GM21423 (cell line): ENCODE measurements at regions not wholly inside any gene's neighbourhood (a gene's known extent, or its start where the extent isn't known, plus 50 kb on each side); places are given as distances from the start of the nearest gene placed in this dataset.
"Not testable (repeated sequence)": the region's sequence is repeated elsewhere in the genome, so short reads cannot be mapped to it uniquely, and the experiment has no call there.

Source experiments
- ATAC-seq: cut with Tn5 transposase; IDR thresholded peaks from one replicate; pipeline ENCODE4 v1.9.1; 2021; ENCODE audit warnings: mild to moderate bottlenecking, moderate library complexity; ENCODE audit not compliant: unreplicated experiment

GRCh38 chr5:4013106-4013898 is 417.7 kb downstream of the IRX1 start:
- no peak for ATAC-seq

- ATAC-seq: no peak
Measured at GRCh38 chr5:4015709-4016108, 420.1 kb downstream of the IRX1 start.

GRCh38 chr5:4017076-4017803 is 421.6 kb downstream of the IRX1 start:
- no peak for ATAC-seq

GRCh38 chr5:4018007-4018406 is 422.4 kb downstream of the IRX1 start:
- ATAC-seq: no peak

- ATAC-seq: no peak
Measured at GRCh38 chr5:4019009-4019769, 423.6 kb downstream of the IRX1 start.

- no peak for ATAC-seq
Measured at GRCh38 chr5:4019841-4020240, 424.2 kb downstream of the IRX1 start.

GRCh38 chr5:4020400-4020799 is 424.8 kb downstream of the IRX1 start:
- no peak for ATAC-seq

- ATAC-seq: no peak
Measured at GRCh38 chr5:4022056-4022670, 426.5 kb downstream of the IRX1 start.

- no peak for ATAC-seq
Measured at GRCh38 chr5:4023091-4023752, 427.6 kb downstream of the IRX1 start.

GRCh38 chr5:4023753-4024335 is 428.2 kb downstream of the IRX1 start:
- no peak for ATAC-seq

GRCh38 chr5:4027088-4027734 is 431.6 kb downstream of the IRX1 start:
- no peak for ATAC-seq

- no peak for ATAC-seq
Measured at GRCh38 chr5:4028384-4028783, 432.8 kb downstream of the IRX1 start.

- ATAC-seq: not testable (repeated sequence)
Measured at GRCh38 chr5:4033546-4033945, 437.9 kb downstream of the IRX1 start.

- no peak for ATAC-seq
Measured at GRCh38 chr5:4036861-4037260, 441.2 kb downstream of the IRX1 start.

- no peak for ATAC-seq
Measured at GRCh38 chr5:4038994-4039393, 443.4 kb downstream of the IRX1 start.

GRCh38 chr5:4042311-4042710 is 446.7 kb downstream of the IRX1 start:
- ATAC-seq: no peak

- ATAC-seq: no peak
Measured at GRCh38 chr5:4043135-4043534, 447.5 kb downstream of the IRX1 start.

- no peak for ATAC-seq
Measured at GRCh38 chr5:4044881-4045280, 449.2 kb downstream of the IRX1 start.

- no peak for ATAC-seq
Measured at GRCh38 chr5:4048398-4048797, 452.8 kb downstream of the IRX1 start.

- ATAC-seq: no peak
Measured at GRCh38 chr5:4050203-4050602, 454.6 kb downstream of the IRX1 start.
